Activated CD8-positive, alpha-beta T cell treated with anti-CD3 and anti-CD28 coated beads, Interleukin-2, amount 10 ng/mL, durations not matched to agents 7 days and 5 days (primary cell): ENCODE measurements at regions not wholly inside any gene's neighbourhood (a gene's known extent, or its start where the extent isn't known, plus 50 kb on each side); places are given as distances from the start of the nearest gene placed in this dataset.

Experiments used
- ATAC-seq: fragments of 150-1000 bp; cut with Tn5 transposase; one replicate; pipeline ENCODE4 v1.10.0; 2021; ENCODE audit warnings: moderate library complexity
- CTCF ChIA-PET: fragments of 350-600 bp; sonication (Branson Sonifier 250); formaldehyde crosslinking; loops from one replicate; lab custom pipeline; 2021; ENCODE audit warnings: antibody characterized with exemption; lab: Charles Lee
- POLR2A ChIA-PET: fragments of 350-600 bp; sonication (Branson Sonifier 250); formaldehyde crosslinking; loops from one replicate; lab custom pipeline; 2021; ENCODE audit warnings: antibody characterized with exemption; lab: Charles Lee
- DNase-seq: peaks from one replicate; pipeline ENCODE4 v3.0.0-alpha.2; 2020
- H3K27ac Mint-ChIP-seq: one replicate; pipeline ENCODE4 v1.8.0; 2021; ENCODE audit warnings: mild to moderate bottlenecking, mixed read lengths
- H3K27me3 Mint-ChIP-seq: one replicate; pipeline ENCODE4 v1.8.0; 2021; ENCODE audit warnings: low read depth, mixed read lengths
- H3K36me3 Mint-ChIP-seq: one replicate; pipeline ENCODE4 v1.8.0; 2021; ENCODE audit warnings: low read depth, mixed read lengths
- H3K4me1 Mint-ChIP-seq: one replicate; pipeline ENCODE4 v1.8.0; 2021; ENCODE audit warnings: low read depth, mixed read lengths
- H3K4me3 Mint-ChIP-seq: one replicate; pipeline ENCODE4 v1.8.0; 2021; ENCODE audit warnings: mild to moderate bottlenecking, mixed read lengths
- H3K9me3 Mint-ChIP-seq: one replicate; pipeline ENCODE4 v1.8.0; 2022; ENCODE audit warnings: mixed read lengths; ENCODE audit not compliant: insufficient read depth

DNA sequence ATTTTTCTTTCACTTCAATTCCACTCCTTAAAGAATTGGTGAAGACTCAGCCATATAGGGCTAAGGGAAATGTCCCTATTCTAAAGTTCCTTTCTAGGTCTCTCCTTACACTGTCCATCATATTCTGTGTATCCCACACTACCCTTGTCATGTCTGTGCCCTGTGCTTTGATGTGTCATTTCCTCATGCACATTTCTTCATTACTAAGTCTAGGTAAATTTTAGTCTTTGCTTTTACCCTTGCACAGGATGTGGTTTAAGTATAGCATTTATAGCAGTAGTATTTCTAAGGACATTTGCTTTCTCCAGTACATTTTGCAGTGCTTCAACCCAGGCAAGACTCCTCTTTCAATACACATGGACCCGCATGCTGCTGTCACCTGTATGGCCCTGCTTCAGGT is 221.5 kb upstream of the ACVR2A start:
- ATAC-seq, result peak; percentile 95
- H3K4me3 Mint-ChIP-seq, result no peak overlapping the region
- peaks cover 2% of the 10 kb centered on the region for H3K27me3 Mint-ChIP-seq
- H3K4me1 Mint-ChIP-seq, result peaks cover 16% of the 10 kb centered on the region
- H3K36me3 Mint-ChIP-seq, result no peaks in the 10 kb centered on the region
- ChIA-PET POLR2A (no interaction called here), CTCF (interaction anchor here (1.0 kb wide), 1 partner anchor 12 kb away, joined by 3 read pairs; no protein-coding TSS in a partner anchor)
- peak overlapping the region; percentile 68 for H3K27ac Mint-ChIP-seq
- H3K9me3 Mint-ChIP-seq, result no peaks in the 10 kb centered on the region
- peak; percentile 35 for DNase-seq

DNA sequence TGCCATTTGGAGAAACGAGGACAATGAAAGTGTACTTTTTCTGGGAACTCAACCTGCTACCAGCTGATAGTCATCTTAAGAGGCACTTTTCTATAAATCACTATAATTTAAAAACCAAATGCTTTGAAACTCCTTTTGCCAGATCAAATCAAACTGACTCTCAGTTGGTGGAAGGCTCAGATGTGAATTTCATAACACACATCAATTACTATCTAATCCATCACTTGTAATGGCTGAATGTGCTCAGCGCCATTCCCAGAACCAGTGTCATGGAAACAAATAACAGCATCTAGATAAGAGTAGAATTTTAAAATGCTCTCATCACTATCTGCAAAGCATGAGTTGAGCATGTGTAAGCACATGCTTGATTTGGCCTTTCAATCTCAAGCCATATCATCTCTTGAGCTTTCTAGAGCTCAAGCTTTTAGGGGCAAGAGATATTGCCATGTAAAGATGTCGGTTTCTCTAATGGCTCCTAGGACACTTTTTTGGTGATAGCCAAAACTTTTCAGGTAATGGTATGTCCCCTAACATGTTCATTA is 223.1 kb upstream of the ACVR2A start:
- Mint-ChIP-seq H3K27ac (no peak overlapping the region), H3K4me1 (peaks cover 16% of the 10 kb centered on the region), H3K27me3 (peaks cover 6% of the 10 kb centered on the region), H3K36me3 (no peaks in the 10 kb centered on the region), H3K9me3 (no peaks in the 10 kb centered on the region), H3K4me3 (no peak overlapping the region)
- ATAC-seq (no peak), DNase-seq (no peak)
- ChIA-PET CTCF (no interaction called here), POLR2A (no interaction called here)

DNA sequence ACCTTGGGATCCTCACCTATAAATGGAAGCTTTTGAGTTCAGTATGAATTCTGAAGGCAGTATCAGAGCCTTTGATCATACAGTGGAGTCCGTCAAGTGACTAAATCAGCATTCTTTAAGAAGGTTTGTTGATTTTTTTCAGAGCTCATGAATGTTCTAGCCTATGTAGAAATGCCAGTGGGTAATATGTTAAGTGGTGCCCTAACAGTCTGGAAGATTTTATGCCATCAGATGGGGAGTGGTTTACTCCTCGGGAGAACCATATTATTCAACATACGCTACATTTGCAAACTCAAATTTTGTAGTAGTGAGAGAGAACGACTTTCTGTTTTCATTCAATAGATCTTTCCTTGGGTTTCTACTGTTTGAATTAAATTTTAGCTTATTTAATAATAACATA is 225.0 kb upstream of the ACVR2A start:
- ATAC-seq (no peak), DNase-seq (no peak)
- CTCF ChIA-PET, result interaction anchor here (1.4 kb wide), 1 partner anchor 9 kb away, joined by 5 read pairs; no protein-coding TSS in a partner anchor
- Mint-ChIP-seq H3K36me3 (no peaks in the 10 kb centered on the region), H3K9me3 (no peaks in the 10 kb centered on the region), H3K4me3 (no peak overlapping the region), H3K27ac (no peak overlapping the region), H3K4me1 (peaks cover 16% of the 10 kb centered on the region), H3K27me3 (peaks cover 11% of the 10 kb centered on the region)
- POLR2A ChIA-PET, result no interaction called here

DNA sequence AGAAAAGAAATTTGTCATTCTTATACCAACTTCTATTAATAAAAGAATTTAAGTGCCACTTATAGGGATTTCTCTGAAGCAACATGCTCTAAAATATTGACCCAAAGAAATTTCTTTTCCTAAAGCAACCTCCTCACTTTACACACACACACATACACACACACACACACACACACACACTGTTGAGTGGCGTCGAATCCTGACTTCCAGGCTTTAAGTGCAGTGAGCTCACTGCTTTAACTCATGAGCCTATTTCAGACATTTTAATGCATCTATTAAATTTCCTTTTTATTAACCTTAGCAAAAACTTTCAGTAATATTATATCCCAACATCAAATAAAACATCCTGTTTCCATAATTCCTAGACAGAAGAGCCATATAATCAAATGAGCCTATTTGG is 229.1 kb upstream of the ACVR2A start:
- ChIA-PET CTCF (no interaction called here), POLR2A (no interaction called here)
- ATAC-seq (no peak), DNase-seq (no peak)
- Mint-ChIP-seq H3K4me1 (no peaks in the 10 kb centered on the region), H3K4me3 (no peak overlapping the region), H3K27me3 (peaks cover 11% of the 10 kb centered on the region), H3K36me3 (no peaks in the 10 kb centered on the region), H3K9me3 (no peaks in the 10 kb centered on the region), H3K27ac (no peak overlapping the region)

DNA sequence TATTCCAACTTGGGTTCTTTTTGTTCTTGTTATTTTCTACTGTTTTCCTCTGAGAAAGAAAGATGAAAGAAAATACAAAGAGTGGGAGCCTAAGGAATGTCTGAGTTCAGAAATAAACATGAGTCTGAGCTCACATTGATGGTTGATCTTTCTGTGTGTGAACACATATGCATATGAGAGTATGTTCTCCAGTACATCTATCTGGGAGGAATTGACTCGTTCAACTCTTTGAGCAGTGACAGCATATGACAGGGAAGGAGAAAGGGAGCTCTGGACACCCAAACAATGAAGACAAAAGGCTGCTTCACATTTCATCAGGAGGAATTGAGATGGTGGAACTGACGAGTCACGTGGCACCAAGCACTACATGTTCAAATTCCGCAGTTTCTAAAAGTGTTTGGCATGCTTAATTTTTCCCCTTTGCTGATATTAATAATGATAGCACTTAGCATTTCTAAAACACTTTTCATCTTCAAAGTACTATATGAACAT is 229.8 kb upstream of the ACVR2A start:
- ChIA-PET CTCF (no interaction called here), POLR2A (no interaction called here)
- H3K9me3 Mint-ChIP-seq, result no peaks in the 10 kb centered on the region
- peaks cover 11% of the 10 kb centered on the region for H3K27me3 Mint-ChIP-seq
- H3K4me1 Mint-ChIP-seq, result no peaks in the 10 kb centered on the region
- DNase-seq, result no peak
- no peak for ATAC-seq
- H3K27ac Mint-ChIP-seq, result no peak overlapping the region
- H3K36me3 Mint-ChIP-seq, result no peaks in the 10 kb centered on the region
- H3K4me3 Mint-ChIP-seq, result no peak overlapping the region

DNA sequence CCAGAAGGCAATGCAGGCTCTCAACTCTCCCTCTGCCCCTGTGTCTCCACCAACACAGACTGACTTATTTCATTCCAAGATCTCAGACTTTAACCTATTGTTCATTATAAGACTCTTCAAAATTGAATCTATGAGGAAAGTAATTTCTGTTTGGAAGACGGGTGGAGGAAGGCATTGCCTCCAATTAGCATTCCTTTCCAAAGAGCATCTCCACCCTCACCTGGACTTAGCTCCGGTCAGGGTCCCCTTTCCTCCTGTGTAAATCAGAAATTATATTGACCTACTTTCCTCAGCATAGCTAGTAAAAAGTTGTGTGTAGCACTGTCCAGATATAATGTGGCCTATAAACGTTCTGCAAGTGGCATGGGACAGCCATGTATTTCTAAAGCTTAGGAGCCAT is 230.4 kb upstream of the ACVR2A start:
- Mint-ChIP-seq H3K4me1 (no peaks in the 10 kb centered on the region), H3K4me3 (no peak overlapping the region), H3K36me3 (no peaks in the 10 kb centered on the region), H3K27me3 (peaks cover 9% of the 10 kb centered on the region), H3K9me3 (no peaks in the 10 kb centered on the region), H3K27ac (no peak overlapping the region)
- ChIA-PET CTCF (no interaction called here), POLR2A (no interaction called here)
- no peak for DNase-seq
- no peak for ATAC-seq

DNA sequence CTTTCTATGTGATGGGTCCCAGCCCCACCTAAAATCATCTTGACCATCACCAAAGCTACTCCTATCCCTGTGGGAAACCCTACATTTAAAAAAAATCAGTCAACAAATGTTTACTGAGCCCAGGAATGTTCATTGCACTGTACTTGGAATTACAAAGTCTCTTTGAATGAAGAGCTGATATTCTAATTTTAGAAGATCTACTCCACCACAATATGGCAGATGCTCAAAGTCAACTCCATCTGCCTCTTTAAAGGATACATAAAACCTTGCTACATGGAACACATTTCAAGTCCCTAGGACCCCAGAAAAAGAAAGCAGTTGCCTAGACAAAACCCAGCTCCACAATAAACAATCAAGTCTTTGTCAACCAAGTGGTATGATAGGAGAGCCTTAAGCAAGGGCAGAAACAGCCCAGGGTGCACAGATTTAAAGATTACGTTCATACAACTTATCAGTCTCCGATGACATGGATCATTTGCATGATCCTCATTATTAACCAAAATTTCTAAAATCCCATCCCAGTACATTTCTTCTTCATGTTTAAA is 234.3 kb upstream of the ACVR2A start:
- DNase-seq (no peak), ATAC-seq (no peak)
- Mint-ChIP-seq H3K9me3 (no peaks in the 10 kb centered on the region), H3K27ac (no peak overlapping the region), H3K4me3 (no peak overlapping the region), H3K4me1 (no peaks in the 10 kb centered on the region), H3K36me3 (no peaks in the 10 kb centered on the region), H3K27me3 (peaks cover 2% of the 10 kb centered on the region)
- ChIA-PET POLR2A (no interaction called here), CTCF (interaction anchor here (1.1 kb wide), 2 partner anchors 9 to 53 kb away, joined by 3 to 5 read pairs; no protein-coding TSS in a partner anchor)

DNA sequence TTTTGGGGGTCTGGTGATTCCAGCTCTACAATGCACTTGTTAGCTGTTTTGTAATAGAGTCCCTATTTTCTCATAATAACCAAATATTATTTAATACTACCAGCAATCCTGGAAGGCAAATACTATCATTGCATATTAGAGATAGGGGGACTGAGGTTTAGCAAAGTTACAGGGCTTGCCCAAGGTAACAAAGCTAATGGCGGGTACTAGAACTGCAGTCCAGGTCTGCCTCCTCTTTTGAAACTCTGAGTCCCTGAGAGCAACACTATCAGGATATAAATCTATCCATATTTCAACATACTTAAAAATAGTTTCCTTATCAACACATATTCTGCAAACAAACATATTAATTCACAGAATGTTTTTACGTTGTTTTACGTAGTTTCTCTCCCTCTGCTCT is 235.5 kb upstream of the ACVR2A start:
- Mint-ChIP-seq H3K4me3 (no peak overlapping the region), H3K4me1 (no peaks in the 10 kb centered on the region), H3K9me3 (no peaks in the 10 kb centered on the region), H3K27ac (no peak overlapping the region), H3K36me3 (no peaks in the 10 kb centered on the region), H3K27me3 (no peaks in the 10 kb centered on the region)
- POLR2A ChIA-PET, result no interaction called here
- ATAC-seq (no peak), DNase-seq (no peak)
- CTCF ChIA-PET, result no interaction called here

DNA sequence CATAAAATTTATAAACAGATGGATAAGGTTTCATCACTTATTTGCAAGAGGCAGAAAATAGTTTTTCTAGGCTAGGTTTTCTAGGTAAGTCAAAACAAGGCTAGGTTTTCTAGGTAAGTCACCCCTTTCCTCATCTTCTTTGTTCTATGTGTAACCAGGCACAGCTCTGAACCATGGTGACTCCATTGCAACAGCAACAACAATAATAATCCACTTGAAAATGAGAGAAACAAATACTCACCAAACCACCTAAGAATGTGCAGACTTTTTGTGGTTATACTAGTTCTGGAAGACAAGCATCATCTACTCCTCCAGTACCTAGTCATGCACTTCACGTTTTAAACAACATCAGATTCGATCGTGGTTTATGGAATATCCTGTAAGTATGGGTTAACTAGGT is 237.4 kb upstream of the ACVR2A start:
- Mint-ChIP-seq H3K4me1 (no peaks in the 10 kb centered on the region), H3K27ac (no peak overlapping the region), H3K36me3 (no peaks in the 10 kb centered on the region), H3K9me3 (no peaks in the 10 kb centered on the region), H3K4me3 (no peak overlapping the region), H3K27me3 (no peaks in the 10 kb centered on the region)
- ATAC-seq (no peak), DNase-seq (no peak)
- ChIA-PET POLR2A (no interaction called here), CTCF (no interaction called here)

DNA sequence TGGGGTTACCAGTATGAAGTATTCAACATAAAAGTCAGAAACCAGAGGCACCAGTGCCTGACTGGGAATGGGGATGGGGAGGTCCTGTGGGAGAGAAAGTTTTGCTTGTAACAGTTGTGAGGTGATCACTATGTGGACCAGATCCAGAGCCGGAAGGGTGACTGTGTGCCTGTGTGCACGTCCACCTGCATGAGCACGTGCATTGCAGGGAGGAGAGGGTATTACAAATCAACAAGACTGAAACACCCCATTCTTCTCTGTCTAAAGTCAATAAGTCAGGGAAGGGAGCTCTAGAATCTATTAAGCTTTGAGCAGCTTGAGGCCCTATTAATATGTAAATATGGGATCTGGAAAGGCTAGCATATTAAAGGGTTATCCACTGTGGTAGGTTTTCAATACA is 241.0 kb upstream of the ACVR2A start:
- DNase-seq (no peak), ATAC-seq (no peak)
- no peak overlapping the region for H3K27ac Mint-ChIP-seq
- H3K27me3 Mint-ChIP-seq, result peaks cover 2% of the 10 kb centered on the region
- no peaks in the 10 kb centered on the region for H3K36me3 Mint-ChIP-seq
- no peaks in the 10 kb centered on the region for H3K9me3 Mint-ChIP-seq
- CTCF ChIA-PET, result no interaction called here
- H3K4me1 Mint-ChIP-seq, result no peaks in the 10 kb centered on the region
- POLR2A ChIA-PET, result no interaction called here
- no peak overlapping the region for H3K4me3 Mint-ChIP-seq

DNA sequence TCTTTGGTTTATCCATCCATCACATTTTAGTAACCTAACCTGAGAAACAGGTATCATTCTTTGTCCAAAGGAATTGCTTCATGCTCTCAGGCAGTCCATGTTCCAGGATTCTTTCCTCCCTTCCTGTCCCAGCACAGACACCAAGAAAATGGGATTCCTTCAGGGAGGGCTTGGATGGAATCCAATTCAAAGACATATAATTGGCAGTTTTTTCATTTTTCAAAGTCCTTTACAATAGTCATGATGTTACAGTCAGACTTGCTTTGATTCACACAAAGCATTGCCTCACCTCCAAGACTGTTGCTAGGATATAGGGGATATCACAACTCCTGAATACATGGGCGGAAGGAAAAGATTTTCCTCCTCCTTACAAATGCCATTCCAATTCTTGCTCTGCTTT is 241.4 kb upstream of the ACVR2A start:
- ATAC-seq, result no peak
- CTCF ChIA-PET, result no interaction called here
- Mint-ChIP-seq H3K4me3 (no peak overlapping the region), H3K9me3 (no peaks in the 10 kb centered on the region), H3K27ac (no peak overlapping the region), H3K27me3 (peaks cover 2% of the 10 kb centered on the region), H3K4me1 (no peaks in the 10 kb centered on the region), H3K36me3 (no peaks in the 10 kb centered on the region)
- DNase-seq, result no peak
- POLR2A ChIA-PET, result no interaction called here

DNA sequence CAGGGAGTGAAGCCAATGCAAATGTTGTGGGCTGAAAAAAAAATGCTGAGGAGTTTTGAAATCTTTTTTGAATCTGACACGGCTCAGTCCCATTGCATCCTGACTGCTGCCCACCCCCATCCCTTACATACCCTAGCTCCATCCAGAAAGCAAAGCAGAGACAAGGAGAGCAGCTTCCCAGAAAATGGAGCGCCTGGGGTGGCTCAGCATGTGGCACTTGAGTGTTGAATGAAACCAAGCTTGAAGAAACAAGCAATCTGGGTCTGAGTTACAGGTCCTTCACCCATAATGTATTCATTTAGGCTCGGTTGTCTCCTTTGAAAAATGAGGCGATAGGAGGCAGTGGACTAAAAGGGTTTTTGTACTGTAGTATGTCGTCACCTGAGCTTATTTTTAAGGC is 244.2 kb upstream of the ACVR2A start:
- H3K9me3 Mint-ChIP-seq, result no peaks in the 10 kb centered on the region
- ChIA-PET POLR2A (no interaction called here), CTCF (no interaction called here)
- DNase-seq (no peak), ATAC-seq (no peak)
- H3K4me3 Mint-ChIP-seq, result no peak overlapping the region
- peaks cover 4% of the 10 kb centered on the region for H3K27me3 Mint-ChIP-seq
- no peaks in the 10 kb centered on the region for H3K4me1 Mint-ChIP-seq
- no peaks in the 10 kb centered on the region for H3K36me3 Mint-ChIP-seq
- no peak overlapping the region for H3K27ac Mint-ChIP-seq

DNA sequence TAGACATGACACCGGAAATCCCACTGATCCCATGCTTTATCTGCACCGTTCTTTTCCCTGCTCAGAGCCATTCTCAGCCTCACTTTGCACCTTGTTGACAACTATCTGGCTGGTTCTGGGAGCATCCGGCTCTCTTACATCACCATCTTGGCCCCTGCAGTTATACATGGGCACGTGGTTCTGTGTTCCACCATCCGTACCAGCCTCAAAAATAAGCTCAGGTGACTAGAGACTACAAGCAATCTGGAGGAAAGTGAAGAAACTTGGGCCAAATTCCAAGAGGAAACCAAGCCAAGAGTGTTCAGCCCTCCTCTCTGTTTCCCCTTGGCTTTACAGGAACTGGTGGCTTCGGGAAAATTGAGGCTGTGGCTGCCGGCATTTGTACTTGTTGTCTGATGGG is 244.6 kb upstream of the ACVR2A start:
- CTCF ChIA-PET, result no interaction called here

More for the DNA sequence above, 244.6 kb upstream of the ACVR2A start:
- H3K27me3 Mint-ChIP-seq, result peaks cover 4% of the 10 kb centered on the region
- ATAC-seq (no peak), DNase-seq (no peak)
- no peaks in the 10 kb centered on the region for H3K4me1 Mint-ChIP-seq
- POLR2A ChIA-PET, result no interaction called here
- no peaks in the 10 kb centered on the region for H3K9me3 Mint-ChIP-seq
- no peak overlapping the region for H3K4me3 Mint-ChIP-seq
- H3K27ac Mint-ChIP-seq, result no peak overlapping the region
- no peaks in the 10 kb centered on the region for H3K36me3 Mint-ChIP-seq
